ENCODE measurements at regions not wholly inside any gene's neighbourhood (a gene's known extent, or its start where the extent isn't known, plus 50 kb on each side); places are given as distances from the start of the nearest gene placed in this dataset.

DNA sequence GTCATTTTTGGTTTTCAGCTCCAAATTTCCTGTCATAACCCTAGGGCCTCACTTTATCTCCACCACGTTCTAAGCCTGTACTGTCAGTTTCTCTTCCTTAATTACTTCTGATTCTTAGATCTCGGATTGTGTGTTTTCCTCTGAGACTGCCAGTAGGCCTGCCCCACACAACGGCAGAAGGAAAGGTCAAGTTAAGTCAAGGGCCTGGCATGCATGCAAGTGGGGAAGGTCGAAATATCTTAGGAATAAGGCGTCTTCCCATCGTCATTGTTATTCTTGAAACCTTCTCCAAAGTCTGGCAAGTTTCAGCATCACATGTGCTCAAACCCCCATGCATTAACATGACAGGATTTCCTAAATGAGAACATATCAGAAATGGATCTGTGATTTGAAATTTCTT is 203.5 kb upstream of the TSHZ2 start:
- DNase-seq: no peak

DNA sequence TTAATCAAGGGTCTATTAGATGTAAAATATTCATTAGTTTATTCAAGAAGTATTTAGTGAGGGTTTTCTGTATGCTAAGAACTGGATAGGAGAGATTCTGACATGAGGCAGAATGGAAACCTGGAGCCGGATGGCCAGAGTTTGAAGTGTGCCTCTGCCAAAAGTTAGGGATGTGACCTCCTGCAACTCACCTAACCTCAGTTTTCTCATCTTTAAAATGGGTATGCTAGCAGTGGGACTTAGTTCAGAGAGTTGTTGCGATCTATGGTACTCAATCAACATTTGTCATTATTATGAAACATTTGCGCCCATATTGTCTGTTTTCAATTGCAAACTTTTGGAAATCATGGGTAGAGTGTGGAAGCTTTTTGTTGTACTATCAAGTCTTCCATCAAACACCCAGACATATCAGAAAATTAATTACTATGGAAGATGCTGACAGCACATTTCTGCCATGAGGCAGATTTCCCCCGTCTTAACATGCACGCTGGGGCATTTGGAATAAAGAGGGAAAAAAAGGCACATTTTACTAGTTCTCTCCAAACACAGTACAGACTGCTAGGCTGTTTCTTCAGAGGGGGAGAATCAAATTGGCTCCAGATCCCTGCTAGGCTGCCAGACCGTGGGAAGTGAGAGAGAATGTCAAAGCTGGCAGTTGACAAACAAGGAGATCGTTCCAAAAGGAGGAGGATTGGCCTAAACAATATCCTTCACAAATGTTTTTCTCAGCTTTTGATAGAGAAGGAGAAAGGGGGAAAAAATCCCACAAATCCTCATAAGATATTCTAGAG is 205.3 kb upstream of the TSHZ2 start:
- no peak for DNase-seq

DNA sequence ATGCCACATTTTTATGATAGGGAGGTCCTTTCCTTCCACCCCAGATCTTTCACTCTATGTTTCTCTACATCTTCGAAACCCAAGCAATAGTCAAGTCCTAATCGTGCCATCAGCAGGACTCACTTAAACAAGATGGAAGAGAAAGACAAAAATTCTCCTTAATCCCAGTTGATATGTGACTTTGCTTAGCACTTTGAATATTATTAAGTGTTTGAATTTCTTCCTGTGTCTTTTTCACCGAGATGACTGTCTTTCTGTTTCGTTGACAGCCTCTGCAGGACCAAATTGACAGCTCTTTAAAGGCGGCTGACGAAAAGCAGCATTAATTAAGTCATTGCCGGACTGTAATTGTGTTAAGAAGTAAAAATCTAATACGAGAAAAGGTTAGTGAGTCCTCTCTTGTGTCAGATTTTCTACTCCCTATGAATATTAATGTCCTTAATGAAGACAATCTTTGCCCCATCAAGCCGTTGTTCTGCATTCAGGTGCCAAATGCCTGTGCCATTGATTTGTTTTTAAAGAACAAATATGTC is 208.8 kb upstream of the TSHZ2 start:
- DNase-seq: no peak

DNA sequence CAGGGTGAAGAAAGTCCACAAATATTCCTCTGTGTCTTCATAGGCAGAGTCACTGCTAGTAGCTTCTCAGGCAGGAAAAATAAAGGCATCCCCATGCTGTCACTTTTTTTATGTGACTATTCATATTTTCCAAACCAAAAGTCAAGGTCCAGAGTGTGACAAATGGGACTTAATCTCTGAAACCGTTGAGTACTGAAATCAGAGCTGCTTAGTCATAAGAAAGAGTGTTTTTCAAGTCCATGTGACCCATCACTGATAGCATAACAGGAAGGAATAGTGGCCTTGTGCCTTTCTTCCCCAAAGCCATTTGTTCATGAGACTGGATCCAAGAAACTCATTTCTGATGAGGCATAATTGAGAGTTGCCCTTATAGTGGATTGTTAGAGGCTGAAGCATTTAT is 210.3 kb upstream of the TSHZ2 start:
- no peak for DNase-seq

DNA sequence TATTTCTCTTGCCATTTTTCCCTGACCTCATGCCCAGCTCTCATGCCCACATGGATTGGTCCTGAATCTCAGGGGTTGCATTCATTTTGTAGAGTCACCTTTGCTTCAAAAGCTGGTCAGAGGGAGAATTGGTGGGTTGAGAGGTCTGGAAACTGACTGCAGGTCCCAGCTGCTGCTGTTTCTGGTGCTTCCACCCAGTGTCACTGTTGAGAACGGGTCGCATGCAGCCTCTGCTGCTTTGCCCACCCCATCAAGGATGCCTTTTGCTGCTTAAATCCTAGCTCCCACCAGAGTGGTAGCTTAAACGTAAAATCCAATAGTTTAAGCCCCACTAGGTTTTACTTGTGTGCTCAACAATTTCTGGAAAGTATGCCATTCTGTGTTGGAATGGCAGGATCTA is 211.4 kb upstream of the TSHZ2 start:
- no peak for DNase-seq

DNA sequence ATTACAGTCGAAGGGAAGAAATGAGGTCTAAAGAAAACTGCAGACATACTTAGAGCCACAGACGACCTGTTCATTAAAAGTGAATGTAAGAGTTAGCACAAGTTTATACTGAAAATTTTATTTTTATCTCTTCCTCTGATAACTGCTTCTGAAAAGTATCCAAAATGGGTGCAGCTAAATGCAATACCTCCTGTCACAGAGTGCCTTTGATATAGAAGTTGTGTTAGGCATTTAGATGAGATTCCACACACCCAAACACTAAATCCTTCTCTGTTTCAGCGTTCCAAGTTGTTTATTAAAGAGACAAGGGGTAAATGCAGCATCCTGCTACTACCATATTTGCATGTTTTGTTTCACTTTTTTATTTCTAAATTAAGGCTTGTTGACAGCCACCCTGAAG is 214.7 kb upstream of the TSHZ2 start:
- DNase-seq: no peak

DNA sequence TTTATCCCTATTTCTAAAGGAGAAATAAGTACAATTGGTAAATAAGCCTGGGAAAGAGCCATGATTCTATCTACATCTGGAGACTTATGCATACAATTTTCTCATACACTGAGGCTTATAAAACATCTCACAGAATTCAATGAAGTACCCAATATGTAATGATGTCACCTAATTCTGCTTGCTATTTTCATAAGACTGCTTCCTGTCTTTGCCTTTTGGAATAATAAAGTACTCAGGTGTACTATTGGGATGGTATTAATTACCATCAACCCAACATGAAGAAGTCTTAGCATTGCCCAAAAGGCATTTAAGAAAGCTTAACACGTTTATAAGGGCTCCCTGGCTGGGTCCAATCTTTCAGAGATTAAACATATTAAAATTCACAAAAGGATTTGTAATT is 216.4 kb upstream of the TSHZ2 start:
- no peak for DNase-seq

DNA sequence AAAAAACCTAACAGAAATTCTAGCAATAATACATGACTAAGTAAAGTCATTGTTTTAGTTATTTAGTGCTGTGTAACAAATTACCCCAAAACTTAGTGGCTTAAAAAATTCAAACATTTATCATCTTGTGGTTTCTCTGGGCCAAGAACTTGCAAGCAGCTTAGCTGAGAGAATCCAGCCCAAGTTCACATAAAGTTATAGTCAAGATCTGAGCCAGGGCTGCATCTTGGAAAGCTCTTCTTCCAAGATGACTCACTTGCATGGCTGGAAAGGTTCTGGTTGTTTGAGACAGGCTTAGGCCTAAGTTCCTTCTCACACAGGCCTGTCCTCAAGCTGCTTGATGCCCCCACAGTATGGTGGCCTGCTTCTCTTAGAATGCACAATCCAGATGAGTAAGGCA is 217.8 kb upstream of the TSHZ2 start:
- no peak for DNase-seq

DNA sequence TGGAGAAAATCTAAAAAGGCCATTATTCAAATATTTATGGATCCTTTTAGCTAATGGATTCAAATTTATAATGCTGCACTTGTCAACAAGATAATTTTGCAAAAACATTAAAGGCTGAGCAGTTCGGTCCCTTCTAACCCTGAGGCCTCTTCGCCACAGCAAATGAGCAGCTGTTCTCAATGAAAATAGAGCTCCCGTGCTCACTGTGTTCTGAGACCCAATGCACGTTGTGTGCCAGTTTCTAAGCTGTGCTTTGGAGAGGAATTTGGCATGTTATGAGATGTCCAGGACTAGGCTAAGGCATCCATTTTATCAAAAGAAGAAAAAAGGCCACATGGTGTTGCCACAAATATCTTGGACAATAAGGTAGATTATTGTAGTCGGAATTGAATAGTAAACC is 220.1 kb upstream of the TSHZ2 start:
- no peak for DNase-seq

DNA sequence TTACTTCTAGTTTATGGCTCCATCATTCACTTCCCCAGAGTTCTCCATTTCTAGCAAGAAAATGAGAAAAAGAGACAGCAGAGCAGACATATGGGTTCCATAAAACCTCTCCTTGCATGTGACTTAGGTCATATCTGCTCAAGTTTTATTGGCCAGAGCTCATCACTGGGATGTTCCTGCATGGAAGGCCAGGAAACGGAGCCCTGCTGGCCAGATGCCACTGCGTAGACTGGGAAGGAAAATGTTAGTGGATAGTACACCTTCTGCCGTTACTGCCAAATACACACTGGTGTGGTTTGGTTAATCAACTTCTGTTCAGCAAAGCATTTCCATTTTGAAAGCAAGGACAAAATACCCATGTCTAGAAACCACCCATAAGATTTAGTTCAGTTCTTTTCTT is 220.6 kb upstream of the TSHZ2 start:
- no peak for DNase-seq

DNA sequence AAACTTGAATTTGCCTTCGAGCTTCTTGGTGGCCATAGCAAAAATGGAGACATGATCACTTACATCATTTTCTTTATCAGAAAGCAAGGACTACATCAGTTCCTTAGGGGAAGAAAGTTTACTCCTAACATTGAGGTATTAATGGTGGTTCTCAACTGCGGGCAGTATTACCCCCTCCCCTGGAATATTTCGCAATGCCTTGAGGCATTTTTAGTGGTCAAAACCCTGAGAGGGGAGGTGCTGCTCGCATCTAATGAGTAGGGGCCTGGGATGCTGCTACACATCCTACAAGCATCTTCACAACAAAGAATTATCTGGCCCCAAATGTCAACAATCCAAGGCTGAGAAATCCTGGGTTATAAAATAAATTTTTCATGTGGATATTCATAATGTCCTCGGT is 222.2 kb upstream of the TSHZ2 start:
- no peak for DNase-seq

DNA sequence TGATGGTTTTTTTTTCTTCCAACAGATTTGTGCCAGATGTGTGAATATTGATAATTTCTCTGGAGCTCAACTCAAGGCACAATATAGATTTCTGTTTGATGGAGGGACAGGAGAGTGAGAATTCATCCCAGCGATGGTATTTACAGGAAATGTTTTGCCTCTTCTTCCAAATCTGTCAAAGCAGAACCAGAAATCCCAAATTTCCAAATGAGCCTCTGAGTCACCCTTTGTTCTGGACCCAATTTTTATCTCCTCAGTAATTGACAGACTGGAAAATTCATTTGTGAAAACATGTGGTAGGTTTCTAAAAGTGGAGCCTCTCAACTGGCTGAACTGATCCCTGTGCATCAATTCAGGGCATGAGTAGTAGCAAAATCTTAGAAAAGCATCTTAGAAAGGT is 223.2 kb upstream of the TSHZ2 start:
- DNase-seq: no peak

DNA sequence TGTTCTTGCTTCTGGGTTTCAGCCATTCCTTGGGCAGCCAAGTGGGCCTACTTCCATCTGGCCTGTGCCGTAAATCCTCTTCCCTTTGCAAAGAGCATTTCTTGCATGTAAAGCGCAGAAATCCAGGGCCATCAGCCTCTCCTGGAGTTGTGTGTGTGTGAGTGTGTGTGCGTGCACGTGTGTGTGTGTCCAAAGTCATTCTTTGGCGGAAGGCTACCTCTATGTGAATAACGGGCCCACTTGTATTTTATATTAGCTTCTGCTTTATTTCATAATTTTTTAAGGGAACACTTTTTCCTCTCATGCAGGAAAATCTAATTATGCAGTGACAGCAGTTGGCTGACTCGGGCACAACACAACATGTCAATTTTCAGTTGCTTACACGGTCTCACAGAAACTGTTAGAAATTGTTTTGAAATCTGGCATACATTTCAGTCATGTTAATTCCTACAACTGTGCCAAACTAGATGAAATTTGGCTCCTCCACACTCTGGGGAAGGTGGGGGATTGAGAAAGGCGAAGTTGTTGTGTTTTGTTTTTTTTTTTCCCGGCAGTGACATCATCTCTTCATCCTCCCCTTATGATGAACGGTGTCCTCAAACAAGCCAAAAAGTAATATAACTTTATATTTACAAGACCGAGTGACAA is 223.7 kb upstream of the TSHZ2 start:
- no peak for DNase-seq

DNA sequence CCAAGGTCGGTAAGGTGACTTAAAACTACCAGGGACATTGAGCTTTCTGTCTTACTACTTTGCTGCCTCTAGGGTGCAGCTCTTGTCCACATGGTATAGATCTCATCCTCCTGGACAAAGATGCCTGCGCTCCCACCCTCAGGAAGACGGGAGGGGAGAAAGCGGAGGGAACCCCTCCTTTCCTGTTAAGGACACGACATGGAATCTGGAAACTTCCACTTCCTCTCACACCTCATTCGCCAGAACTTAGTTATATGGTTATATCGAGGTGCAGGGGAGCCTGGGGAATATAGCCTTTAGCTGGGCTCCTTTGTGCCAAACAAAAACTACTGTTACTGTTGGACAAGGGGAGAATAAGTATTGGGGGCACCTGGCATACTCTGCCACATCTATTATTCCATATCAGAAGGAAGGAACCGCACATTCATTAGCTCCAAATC is 224.3 kb upstream of the TSHZ2 start:
- DNase-seq: no peak

DNA sequence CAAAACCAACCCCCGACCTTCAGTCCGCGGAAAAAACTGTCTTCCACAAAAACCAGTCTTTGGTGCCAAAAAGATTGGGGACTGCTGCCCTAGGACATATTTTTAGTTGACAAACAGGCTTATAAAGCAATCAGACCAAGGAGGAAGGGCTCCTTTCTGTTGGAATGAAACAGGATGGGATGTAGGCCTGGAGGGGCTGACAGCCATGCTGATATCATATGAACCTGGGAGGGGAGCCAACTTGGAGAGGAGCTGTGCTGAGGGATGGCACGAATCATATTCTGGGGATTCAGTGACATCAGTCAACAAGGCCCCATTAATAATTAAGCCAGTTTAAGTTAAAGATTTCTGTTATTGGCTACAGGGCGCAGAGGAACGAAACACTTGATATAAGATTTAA is 225.4 kb upstream of the TSHZ2 start:
- DNase-seq: no peak

DNA sequence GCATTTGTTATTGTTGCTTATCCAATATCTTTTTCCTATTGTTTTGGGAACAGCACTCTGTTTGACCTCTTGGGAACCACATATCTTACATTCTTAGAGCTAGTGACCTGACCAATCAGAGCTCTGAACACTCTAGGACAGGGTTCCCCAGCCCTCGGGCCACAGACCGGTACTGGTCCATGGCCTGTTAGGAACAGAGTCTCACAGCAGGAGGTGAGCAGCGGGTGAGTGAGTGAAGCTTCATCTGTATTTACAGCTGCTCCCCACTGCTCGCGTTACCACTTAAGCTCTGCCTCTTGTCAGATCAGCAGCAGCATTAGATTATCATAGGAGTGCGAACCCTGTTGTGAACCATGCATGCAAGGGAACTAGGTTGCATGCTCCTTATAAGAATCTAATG is 226.0 kb upstream of the TSHZ2 start:
- DNase-seq: no peak

DNA sequence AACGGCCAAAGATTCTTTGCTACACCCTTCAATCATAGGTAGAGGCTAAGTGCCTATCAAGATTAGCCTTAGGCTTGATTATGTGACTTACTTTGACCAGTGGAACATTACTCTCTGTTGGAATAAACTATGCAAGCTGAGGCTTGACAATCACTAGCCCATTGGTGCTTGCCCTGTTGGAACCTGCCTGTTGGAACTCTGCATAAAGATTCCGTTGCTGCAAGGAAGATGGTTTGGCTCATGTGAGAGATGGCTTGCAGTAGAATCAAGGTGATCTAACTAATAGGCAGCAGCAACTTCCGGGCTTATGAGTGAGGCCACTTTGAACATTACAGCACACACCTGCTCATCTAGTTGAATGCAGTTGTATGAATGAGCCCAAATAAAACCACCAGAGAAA is 227.7 kb upstream of the TSHZ2 start:
- no peak for DNase-seq

DNA sequence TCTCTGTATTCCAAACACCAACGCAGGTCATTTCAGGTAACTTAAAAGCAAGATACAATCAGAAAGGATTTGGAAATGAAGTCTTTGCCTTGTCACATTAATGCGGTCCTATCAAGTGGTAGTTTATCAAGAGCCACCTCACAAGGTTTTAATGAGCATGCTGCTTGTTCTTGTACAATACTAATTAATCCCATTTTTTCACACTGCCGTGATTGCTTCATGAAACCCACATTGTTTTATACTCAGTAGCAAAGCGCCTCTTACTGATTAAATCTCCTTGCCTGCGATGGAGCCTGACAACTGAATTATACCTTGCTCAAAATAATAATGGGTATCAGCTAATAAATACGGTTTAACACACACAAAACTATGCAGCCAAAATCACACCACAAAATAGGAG is 234.1 kb upstream of the TSHZ2 start:
- DNase-seq: no peak

DNA sequence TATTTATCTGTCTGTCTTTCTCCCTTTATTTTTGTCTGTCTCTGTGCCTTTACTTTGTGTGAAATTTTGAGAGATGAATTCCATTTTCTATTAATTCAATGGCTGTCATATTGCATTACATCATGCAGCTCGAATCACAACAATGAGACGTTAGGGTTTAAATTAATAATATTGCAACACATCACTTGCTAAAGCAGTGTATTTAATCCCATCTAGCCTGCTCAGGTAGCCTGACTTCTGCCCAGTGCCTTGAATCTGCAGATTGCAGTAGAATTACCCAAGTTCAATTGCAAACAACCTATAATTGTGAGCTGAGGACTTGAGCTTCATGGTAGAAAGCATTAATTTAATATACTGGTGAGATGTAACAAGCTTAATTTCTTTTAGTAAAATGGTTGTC is 235.7 kb upstream of the TSHZ2 start:
- no peak for DNase-seq

DNA sequence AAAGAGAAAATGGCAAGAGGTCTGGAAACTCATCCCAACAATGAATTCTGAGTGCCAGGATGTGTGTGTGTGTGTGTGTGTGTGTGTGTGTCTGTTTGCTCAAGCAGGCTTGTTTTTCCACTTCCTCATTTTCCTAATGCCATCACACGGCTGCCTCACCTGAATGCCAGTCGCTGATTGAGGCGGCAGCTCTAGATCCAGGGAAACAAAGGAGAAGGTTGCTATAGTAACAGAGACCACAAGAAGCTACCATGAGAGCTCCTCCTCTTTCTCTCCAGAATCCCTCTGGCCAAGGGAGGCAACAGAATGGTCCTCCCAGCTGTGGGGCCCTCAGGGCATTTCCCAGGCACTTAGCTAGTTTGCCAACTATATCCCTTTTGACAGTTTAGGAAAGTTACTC is 241.1 kb upstream of the TSHZ2 start:
- DNase-seq: no peak

DNA sequence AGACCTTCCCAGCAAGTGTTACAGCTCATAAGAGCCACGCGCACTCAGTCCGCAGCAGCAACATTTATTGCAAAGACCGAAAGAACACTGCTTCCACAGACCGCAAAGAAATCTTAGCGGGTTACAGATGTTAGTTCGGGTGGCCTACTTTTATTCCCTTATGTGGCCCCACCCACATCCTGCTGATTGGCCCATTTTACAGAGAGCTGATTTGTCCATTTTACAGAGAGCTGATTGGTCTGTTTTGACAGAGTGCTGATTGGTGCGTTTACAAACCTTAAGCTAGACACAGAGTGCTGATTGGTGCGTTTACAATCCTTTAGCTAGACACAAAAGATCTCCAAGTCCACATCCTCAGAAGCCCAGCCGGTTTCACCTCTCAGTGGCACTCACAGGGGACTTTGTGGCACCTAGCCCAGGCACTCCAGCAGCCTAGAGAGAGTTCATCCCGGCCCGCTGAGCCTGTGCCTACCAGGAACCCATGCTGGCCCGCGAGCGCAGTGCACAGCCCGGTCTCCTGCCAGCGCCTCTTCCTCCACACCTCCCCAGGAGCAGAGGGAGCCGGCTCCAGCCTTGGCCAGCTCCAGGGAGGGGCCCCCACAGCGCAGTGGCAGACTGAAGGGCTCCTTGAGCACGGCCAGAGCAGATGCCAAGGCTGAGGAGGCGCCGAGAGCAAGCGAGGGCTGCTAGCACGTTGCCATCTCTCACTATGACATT is 244.3 kb upstream of the TSHZ2 start:
- no peak for DNase-seq

DNA sequence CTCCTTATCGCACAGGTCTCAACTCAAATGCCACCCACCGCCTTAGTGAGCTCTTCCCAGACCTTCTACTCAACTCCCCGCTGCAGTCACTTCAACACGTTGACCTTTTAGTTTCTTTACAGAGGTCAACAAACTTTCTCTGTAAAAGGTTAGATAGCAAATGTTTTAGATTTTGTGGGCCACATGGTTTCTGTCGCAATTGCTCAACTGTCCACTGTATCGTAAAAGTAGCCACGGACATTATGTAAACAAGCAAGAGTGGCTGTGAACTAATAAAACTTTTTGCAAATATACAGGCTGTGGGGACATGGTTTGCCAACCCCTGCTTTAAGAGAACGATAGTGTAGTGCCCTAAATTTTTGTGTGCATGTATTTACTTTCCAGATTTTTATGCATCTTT is 247.6 kb upstream of the TSHZ2 start:
- DNase-seq: no peak

DNA sequence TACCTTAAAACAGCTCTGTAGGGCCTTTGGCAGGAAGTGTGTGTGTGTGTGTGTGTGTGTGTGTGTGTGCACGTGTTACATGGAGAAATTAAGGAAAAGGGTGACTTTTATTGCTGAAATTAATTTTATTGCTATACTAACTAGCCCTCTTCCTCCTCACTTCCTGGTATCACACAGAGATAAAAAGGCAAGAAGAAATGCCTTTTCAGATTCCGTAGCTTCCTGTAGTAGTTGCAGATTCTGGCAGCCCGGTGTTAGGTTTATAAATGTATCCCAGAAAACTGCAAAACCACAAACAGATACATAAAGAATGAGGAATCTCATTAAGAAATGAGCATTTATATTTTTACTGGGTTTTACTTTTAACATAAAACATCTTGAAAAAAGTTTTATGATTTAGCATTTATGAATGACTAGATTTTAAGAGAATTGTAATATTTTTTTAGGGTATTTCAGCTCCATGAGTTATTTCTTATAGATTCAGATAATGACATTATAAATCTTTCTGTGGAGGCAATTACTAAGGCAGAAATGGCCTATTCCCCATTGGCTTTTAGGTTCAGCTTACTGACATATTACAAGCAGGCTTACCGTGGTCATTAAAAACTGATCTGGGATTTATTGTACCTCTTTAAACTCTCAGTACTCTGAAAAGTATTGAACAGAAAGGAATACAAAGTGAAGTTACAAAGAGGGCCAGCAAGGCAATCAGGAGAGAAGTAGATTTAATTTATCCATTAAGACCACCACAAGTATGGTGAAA is 249.1 kb upstream of the TSHZ2 start:
- no peak for DNase-seq
